Middle frontal gyrus (tissue), 1 donor: ENCODE measurements at regions not wholly inside any gene's neighbourhood (a gene's known extent, or its start where the extent isn't known, plus 50 kb on each side); places are given as distances from the start of the nearest gene placed in this dataset.

Source experiments
- DNase-seq: peaks from one replicate; pipeline ENCODE4 v3.0.0-alpha.2; 2015; ENCODE audit warnings: low spot score; ENCODE audit errors: extremely low spot score

GRCh38 chr14:104423701-104424405, 155.7 kb upstream of the C14orf180 start:
- DNase-seq: no peak

DNA sequence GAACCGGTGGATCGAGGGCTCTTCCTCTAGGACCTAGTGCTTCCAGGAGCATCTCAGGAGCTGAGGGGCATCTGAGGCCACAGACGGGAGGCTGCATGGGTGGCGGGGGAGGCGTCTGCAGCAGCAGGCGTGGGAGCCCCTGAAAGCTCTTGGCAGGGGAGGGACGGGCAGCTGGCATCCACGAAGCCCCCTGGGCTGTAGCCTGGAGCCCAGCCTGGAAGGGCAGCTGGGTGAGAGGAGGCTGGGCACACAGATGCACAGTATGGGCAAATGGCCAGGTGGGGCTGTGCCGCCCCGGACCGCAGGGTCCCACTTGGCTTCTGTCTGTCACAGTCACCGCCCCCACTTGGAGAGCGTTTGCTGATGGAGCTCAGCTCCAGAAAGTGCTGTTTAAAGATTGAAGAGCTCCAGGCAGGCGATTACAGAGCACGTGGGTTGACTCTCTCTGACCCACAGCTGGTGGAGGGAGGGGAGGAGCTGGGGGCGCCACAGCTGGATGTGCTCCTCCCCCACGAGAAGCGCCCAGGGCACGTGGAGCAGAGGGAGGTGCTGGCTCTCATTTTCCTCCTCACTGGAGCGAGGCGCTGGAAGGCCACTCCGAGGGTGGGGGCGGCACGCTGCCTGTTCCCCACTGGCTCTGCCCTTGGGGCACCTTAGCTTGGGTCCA, 155.0 kb upstream of the C14orf180 start:
- DNase-seq: no peak

DNA sequence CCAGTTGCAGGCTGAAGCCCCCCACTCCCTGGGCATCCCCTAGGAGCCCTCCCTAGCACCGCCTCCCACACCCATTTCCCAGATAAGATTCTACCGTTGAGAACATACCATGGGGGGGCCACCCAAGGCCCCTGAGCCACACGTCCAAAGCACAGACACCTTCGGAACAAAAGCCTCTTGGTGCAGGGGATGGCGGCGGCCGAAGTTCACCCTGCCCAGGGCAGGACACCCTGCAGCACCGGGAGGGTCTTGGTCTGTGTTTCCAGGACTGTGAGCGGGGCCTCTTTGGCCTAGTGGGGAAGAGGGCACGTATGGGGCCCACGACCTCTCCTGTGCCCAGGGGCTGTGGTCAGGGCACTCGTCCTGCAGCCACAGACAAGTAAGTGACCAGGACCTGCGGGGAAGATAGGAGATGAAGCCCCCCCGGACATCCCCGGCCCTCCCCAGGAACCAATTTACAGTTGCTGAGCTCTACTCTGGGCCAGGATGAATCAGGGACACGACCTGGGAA, 154.3 kb upstream of the C14orf180 start:
- DNase-seq: no peak

DNA sequence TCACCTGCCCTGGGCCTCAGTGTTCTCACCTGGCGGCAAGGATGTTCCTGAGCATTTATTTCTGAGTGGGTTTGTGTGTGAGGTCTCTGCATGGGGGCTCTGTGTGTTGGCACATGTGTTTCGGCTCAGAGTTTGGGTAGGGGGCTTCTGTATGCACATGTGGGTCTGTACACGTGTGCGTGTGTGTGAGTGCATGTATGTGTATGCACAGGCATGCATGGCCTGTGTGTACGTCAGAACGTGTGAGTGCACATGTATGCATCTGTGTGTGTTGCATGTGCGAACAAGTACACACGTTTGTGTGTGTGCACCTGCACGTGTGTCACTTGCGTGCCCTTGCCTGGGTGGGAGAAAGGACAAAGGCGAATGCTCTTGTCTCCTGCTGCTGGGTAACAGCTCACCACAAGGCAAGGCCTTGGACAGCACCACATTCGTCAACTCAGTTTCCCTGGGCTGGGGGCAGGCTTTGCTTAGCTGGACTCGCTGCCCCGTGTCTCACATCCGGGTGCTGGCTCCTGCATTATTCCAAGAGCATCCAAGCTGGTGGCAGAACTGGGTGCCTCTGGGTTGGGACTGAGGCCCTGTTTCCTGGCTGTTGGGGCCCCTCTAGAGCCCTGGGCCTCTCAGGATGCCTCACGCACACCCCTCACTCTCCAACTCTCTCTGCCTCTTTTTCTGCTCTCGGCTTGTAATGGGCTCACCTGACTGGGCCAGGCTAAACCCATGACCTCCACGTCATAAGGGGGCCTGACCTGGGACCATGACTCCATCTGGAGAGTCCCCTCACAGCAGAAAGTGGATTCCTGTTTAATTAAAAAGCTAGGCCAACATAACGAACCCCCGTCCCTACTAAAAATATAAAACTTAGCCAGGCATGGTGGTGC, 153.6 kb upstream of the C14orf180 start:
- no peak for DNase-seq

DNA sequence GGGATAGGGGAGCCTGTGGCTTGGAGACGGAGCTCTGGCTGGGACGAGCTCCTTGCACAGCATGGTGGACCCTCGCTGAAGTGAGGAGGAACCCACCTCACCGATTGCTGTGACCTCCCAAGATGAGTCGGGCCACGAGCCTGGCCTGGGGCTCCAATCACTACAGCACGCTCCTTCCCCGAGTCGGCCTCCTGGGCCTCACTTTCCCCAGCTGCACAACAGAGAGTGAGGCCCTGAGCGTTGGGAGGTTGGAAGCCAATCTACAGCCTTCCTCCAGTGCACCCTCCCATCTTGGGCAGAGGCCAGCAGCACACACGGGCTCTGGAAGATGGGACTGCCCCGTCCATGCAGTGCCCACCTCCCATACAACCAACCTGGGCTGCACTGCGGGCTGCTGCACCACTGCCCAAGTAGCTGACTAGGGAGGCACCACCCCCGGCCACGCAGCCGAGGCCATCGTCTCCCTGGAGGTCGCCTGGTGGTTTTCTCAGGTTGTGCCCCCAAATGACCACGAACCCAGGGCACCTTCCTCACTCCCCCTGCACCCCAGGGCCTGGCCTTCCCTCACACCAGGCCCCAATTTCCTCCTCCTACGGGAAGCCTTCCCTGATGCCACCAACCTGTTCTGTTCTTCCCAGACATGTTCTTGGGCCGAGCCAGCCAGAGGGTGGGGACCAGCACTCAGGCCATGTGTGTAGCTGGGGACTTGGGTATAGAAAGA, 152.3 kb upstream of the C14orf180 start:
- no peak for DNase-seq

- no peak for DNase-seq
These were observed 151.2 kb upstream of the C14orf180 start for GRCh38 chr14:104428333-104428851.

DNA sequence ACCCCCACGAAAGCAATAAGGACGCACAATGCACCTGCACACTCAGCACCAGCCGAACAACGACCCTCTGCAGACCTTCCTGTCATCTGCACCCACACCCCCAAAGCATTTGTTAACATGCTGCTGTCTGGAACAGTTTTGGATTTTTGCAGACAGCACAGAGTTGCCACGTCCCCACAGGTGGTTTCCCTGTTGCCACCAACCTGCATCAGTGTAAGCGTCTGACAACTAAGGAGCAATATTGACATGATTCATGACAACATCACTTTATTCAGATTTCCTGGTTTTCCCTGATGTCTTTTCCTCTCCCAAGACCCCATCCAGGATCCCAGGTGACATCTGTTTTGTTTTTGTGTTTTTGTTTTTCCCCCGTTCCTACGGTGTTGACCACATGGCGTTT, 150.7 kb upstream of the C14orf180 start:
- no peak for DNase-seq

DNA sequence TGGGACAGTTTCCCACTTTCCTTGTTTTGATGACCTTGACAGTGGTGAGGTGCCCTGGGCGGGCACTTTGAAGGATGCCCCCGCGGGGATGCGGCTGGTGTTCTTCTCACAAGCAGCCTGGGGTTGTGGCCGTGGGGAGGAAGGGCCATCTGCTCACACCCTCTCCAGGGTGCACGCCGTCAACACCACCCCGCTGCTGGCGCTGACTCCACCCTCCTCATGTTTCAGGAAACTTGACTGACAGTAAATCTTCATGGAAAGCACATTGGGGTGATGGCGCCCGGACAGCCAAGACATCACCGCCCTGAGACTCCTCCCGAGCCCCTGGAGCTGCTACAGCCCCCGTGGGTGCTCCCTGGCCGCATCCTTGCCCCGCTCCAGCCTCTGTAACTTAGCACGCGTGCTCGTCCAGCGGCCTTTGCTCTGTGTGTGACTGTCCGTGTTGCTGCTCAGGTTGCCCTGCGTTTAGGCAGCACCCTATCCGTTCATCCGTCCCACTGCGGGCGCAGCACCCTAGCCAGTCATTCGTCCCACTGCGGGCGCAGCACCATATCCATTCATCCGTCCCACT, 150.2 kb upstream of the C14orf180 start:
- no peak for DNase-seq

GRCh38 chr14:104431351-104431928, 148.1 kb upstream of the C14orf180 start:
- no peak for DNase-seq

DNA sequence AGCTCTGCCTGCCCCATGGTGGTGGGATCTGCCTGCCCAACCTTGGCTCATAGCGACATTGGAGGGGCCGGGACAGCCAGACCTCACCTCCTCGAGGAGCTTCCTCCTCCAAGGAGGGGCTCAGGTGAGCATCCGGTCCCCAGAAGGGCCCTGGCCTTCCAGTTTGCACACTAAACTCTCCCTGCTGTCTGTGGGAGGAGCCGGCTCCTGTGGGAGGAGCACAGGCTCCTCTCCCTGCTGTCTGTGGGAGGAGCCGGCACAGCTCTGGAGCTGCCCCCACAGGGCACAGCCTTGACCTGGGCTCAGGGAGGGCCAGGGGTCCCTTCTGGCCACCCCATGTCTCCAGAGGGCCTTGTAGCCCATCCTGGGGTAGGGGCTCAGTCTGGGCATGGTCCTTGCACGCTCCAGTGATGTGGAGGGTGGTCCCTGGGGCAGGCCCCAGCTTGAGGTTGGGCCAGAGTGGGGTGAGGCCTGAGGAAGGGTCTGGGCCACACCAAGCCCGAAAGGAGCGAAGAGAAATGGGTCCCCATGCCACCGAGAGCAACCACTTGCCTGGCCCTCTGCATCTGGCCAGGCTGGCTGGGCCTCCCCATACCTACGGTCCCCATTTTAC, 147.5 kb upstream of the C14orf180 start:
- no peak for DNase-seq

DNA sequence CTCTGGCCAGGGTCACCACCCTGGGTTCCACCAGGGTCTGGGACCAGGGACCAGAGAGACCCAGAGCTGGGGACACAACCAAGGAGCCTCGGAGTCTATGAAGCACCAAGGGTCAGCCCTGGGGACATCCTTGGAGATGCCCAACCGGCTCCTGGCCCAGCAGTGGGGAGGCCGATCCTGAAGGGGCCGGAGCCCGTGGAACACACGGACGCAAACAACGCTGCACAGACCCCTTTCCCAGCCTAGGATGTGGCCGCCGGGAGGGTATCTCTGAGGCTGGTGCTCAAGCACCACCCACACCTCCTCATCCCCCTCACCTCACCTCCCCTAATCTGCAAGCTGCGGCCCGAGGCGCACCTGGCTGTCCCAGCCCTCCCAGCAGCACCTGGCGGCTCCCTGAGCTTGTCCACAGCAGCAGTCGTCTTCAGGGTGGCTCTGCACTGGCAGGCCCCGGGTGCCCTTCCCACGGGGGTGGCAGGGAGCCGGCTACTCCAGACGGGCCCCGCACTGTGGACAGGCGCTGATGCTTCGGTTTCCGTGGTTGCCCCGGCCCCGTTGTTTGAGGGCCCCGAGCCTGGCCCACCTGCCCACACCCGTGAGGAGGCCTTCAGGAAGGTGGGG, 146.8 kb upstream of the C14orf180 start:
- no peak for DNase-seq

GRCh38 chr14:104433401-104434213, 146.0 kb upstream of the C14orf180 start:
- no peak for DNase-seq

DNA sequence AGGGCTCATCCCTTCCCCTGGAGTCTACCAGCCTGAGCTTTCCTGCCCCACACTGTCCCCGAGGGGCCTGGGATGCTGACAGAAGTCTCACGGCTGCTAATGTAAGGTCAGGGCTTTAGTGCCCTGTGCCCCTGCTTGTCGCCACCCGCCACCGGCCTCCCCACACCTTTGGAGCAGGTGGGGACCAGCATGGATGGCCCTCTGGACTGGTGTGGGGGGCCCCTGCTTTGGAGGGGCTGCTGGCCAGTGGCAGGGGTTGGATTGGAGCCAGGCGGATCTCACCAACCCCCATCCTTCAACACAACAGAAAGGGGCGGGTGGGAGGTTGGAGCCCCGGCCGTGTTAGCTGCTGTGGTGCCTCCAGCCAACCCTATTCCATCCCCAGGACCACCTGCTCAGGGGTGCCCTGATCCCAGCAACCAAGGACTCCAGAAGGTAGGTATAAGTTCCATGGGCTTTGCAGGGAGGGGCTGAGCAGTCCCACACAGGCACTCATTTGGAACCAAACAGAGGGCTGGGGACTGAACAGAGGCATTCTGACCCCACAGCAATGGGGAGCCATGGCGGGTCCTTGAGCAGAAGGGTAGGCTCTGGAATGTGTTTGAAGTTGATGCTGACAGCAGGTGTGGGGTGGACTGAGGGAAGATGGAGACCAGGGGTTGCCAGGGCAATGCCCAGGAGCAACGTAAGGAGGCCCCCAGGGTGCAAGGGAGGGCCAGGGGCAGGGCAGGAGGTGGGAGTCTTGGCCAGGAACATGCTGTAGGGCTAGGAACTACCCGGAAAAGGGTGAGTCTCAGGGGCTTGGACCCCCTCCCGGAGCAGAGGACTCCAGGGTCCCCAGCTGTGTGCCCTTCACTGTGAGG, 145.1 kb upstream of the C14orf180 start:
- DNase-seq: no peak

GRCh38 chr14:104435147-104436046, 144.2 kb upstream of the C14orf180 start:
- no peak for DNase-seq

DNA sequence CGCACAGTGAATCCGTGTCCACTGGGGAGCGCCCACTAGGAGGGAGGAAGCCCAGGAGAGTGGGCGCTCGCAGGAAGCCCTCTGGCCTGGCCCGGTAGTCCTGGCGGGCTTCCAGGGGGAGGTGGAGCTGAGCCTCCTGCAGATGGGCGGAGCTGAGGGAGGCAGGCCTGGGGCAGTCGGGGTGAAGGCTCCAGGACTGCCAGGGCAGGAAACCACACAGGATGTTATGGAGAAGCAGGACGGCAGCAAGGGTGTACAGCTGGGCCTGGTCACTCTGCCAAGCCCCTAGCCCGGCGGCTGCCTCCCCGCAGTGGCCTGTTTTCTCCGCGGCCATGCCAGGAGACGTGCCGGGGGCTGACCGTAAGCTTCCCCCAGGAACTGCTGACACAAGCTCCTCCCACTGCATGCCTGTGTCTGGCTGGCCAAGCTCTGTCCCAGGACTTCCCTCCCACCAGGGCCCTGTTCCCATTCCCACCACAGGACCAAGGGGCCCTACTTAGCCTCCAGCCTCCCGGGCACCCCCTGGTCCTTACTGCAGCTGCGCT, 143.4 kb upstream of the C14orf180 start:
- DNase-seq: no peak
